Smooth muscle cell (in vitro differentiated cells): ENCODE measurements at regions not wholly inside any gene's neighbourhood (a gene's known extent, or its start where the extent isn't known, plus 50 kb on each side); places are given as distances from the start of the nearest gene placed in this dataset.

Experiments used
- DNase-seq: peaks from one replicate; lab custom pipeline; 2025; ENCODE audit not compliant: unreplicated experiment; lab: John Stamatoyannopoulos, UW
- H2AFZ ChIP-seq: fragments of 200-600 bp; sonication (generic); 2 replicates; pipeline ENCODE4 v1.6.0; 2016; ENCODE audit warnings: antibody characterized with exemption, low read depth, mild to moderate bottlenecking
- H3F3A ChIP-seq: fragments of 200-600 bp; sonication (generic); 2 replicates; pipeline ENCODE4 v1.6.0; 2017; ENCODE audit warnings: antibody characterized with exemption, low read depth
- H3K27ac ChIP-seq: fragments of 200-600 bp; sonication (generic); 2 replicates; pipeline ENCODE4 v1.5.1; 2016; ENCODE audit warnings: low read depth, mild to moderate bottlenecking
- H3K27me3 ChIP-seq: fragments of 200-600 bp; sonication (generic); 2 replicates; pipeline ENCODE4 v1.6.1; 2016; ENCODE audit warnings: low read depth, mild to moderate bottlenecking
- H3K36me3 ChIP-seq: fragments of 200-600 bp; sonication (generic); 2 replicates; pipeline ENCODE4 v1.5.1; 2016; ENCODE audit warnings: low read depth
- H3K4me1 ChIP-seq: fragments of 200-600 bp; sonication (generic); 2 replicates; pipeline ENCODE4 v1.5.1; 2016; ENCODE audit warnings: low read depth
- H3K4me2 ChIP-seq: fragments of 200-600 bp; sonication (generic); 2 replicates; pipeline ENCODE4 v1.6.0; 2016; ENCODE audit warnings: mild to moderate bottlenecking
- H3K4me3 ChIP-seq: fragments of 200-600 bp; sonication (generic); 2 replicates; pipeline ENCODE4 v1.5.1; 2016; ENCODE audit warnings: mild to moderate bottlenecking
- H3K79me2 ChIP-seq: fragments of 200-600 bp; sonication (generic); 2 replicates; pipeline ENCODE4 v1.6.0; 2016; ENCODE audit warnings: low read depth, mild to moderate bottlenecking
- H3K9ac ChIP-seq: fragments of 200-600 bp; sonication (generic); 2 replicates; pipeline ENCODE4 v1.6.0; 2016; ENCODE audit warnings: low read depth
- H3K9me3 ChIP-seq: fragments of 200-600 bp; sonication (generic); replicated peaks from 2 replicates; pipeline ENCODE4 v1.5.1; 2016; ENCODE audit warnings: low read depth
- H4K20me1 ChIP-seq: fragments of 200-600 bp; sonication (generic); 2 replicates; pipeline ENCODE4 v1.6.0; 2016; ENCODE audit warnings: low read depth
- CTCF ChIP-seq: fragments of 200-600 bp; sonication (generic); IDR thresholded peaks from 2 replicates; pipeline ENCODE4 v1.5.1; 2017; ENCODE audit warnings: borderline replicate concordance, mild to moderate bottlenecking, antibody characterized with exemption; ENCODE audit not compliant: insufficient read depth, poor library complexity, severe bottlenecking
- WGBS: methylation state at CpG from one replicate; pipeline ENCODE4 v1.1.7; 2016; ENCODE audit warnings: low lambda C conversion rate; 5-methylcytosine and 5-hydroxymethylcytosine counted together

- no peak overlapping the region for H3K4me2 ChIP-seq
- H3K27ac ChIP-seq = no peak overlapping the region
- no peak for TF ChIP-seq CTCF
These were observed 561.9 kb upstream of the KCND2 start for GRCh38 chr7:119711104-119711503.

GRCh38 chr7:119712886-119713462, 560.0 kb upstream of the KCND2 start:
- Histone ChIP-seq H3K4me3 (no peak overlapping the region), H3K9me3 (no peaks in the 10 kb centered on the region), H3K27me3 (no peaks in the 10 kb centered on the region), H4K20me1 (no peaks in the 10 kb centered on the region), H3F3A (no peaks in the 10 kb centered on the region), H3K27ac (no peak overlapping the region), H3K9ac (no peak overlapping the region), H2AFZ (no peak overlapping the region), H3K4me1 (no peaks in the 10 kb centered on the region), H3K4me2 (no peak overlapping the region), H3K36me3 (no peaks in the 10 kb centered on the region), H3K79me2 (no peaks in the 10 kb centered on the region)
- DNase-seq = no peak
- WGBS = 77% methylated on average over 4 of the region's 4 CpGs
- TF ChIP-seq CTCF = no peak

More at GRCh38 chr7:119711104-119711503, 561.9 kb upstream of the KCND2 start:
- no peaks in the 10 kb centered on the region for H3K27me3 ChIP-seq
- H3K4me3 ChIP-seq = no peak overlapping the region
- H3K9me3 ChIP-seq = no peaks in the 10 kb centered on the region
- no peaks in the 10 kb centered on the region for H3K36me3 ChIP-seq
- H2AFZ ChIP-seq = peak overlapping the region; percentile 57
- no peaks in the 10 kb centered on the region for H3F3A ChIP-seq
- no peaks in the 10 kb centered on the region for H3K79me2 ChIP-seq
- DNase-seq = no peak
- no peaks in the 10 kb centered on the region for H4K20me1 ChIP-seq
- H3K9ac ChIP-seq = no peak overlapping the region
- no peaks in the 10 kb centered on the region for H3K4me1 ChIP-seq
- WGBS = 86% methylated on average over 3 of the region's 3 CpGs

- WGBS = 76% methylated on average over 7 of the region's 7 CpGs
- H3K4me2 ChIP-seq = no peak overlapping the region
- H3K36me3 ChIP-seq = no peaks in the 10 kb centered on the region
- H3K4me1 ChIP-seq = no peaks in the 10 kb centered on the region
- no peak for TF ChIP-seq CTCF
- no peak overlapping the region for H3K4me3 ChIP-seq
- H3K9me3 ChIP-seq = no peaks in the 10 kb centered on the region
- H3K9ac ChIP-seq = no peak overlapping the region
- no peaks in the 10 kb centered on the region for H4K20me1 ChIP-seq
- H2AFZ ChIP-seq = no peak overlapping the region
- no peak overlapping the region for H3K27ac ChIP-seq
- no peaks in the 10 kb centered on the region for H3K27me3 ChIP-seq
- no peak for DNase-seq
- no peaks in the 10 kb centered on the region for H3K79me2 ChIP-seq
- H3F3A ChIP-seq = no peaks in the 10 kb centered on the region
These were observed 559.4 kb upstream of the KCND2 start for GRCh38 chr7:119713606-119714005.

- peak overlapping the region; percentile 17 for H3K4me2 ChIP-seq
- no peaks in the 10 kb centered on the region for H3K9me3 ChIP-seq
- H3K79me2 ChIP-seq = no peaks in the 10 kb centered on the region
- H3K27me3 ChIP-seq = no peaks in the 10 kb centered on the region
- no peak overlapping the region for H2AFZ ChIP-seq
- H3K36me3 ChIP-seq = no peaks in the 10 kb centered on the region
- no peaks in the 10 kb centered on the region for H3F3A ChIP-seq
- H3K4me3 ChIP-seq = no peak overlapping the region
- peak overlapping the region; percentile 2 for H3K9ac ChIP-seq
- no peaks in the 10 kb centered on the region for H4K20me1 ChIP-seq
- H3K27ac ChIP-seq = peak overlapping the region; percentile 74
- H3K4me1 ChIP-seq = peaks cover 7% of the 10 kb centered on the region
- no peak for TF ChIP-seq CTCF
- 0% methylated on average over 1 of the region's 1 CpG for WGBS
- DNase-seq = no peak
These were observed 552.4 kb upstream of the KCND2 start for GRCh38 chr7:119720541-119720940.
